HepG2 (cell line): ENCODE measurements at regions not wholly inside any gene's neighbourhood (a gene's known extent, or its start where the extent isn't known, plus 50 kb on each side); places are given as distances from the start of the nearest gene placed in this dataset.

Source experiments
- FOXM1 ChIP-seq: sonication (generic); formaldehyde crosslinking; IDR thresholded peaks from 2 replicates; pipeline ENCODE4 v1.5.0; 2020; ENCODE audit warnings: missing genetic modification reagents
- POLR2A ChIP-seq, 2 experiments: IDR thresholded peaks; 2 replicates each; pipeline ENCODE4 v1.6.1; 2011; ENCODE audit warnings: low read depth in 2 of 2, low read length in 2 of 2, mild to moderate bottlenecking in 1 of 2, moderate library complexity in 1 of 2; ENCODE audit not compliant: insufficient read depth in 1 of 2
- ZNF569 ChIP-seq: sonication (generic); formaldehyde crosslinking; IDR thresholded peaks from 2 replicates; pipeline ENCODE4 v1.5.0; 2020; ENCODE audit warnings: mild to moderate bottlenecking, missing genetic modification reagents, moderate library complexity, borderline replicate concordance

DNA sequence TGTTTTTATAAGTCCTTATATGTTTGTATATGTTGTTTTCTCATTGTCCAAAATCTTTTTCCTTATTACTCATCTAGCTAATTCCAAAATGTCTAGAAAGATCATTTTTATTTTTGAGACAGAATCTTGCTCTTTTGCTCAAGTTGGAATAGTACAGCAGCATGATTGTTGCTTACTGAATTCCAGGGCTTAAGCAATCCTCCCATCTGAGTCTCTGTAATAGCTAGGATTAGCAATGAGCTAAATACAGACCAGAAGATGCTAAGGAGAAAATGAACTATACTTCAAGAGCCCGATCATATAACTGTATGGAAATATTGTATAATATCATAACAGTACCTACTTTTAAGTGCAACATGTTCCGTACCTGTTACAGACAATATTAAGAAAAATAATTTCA lies 1027.0 kb downstream of the STIM2 start:
- TF ChIP-seq ZNF569, result no peak
- no peak for TF ChIP-seq POLR2A (IDR thresholded peaks at IDR 0.05; ENCODE audit: insufficient read depth in 1 of 2, low read depth in 2 of 2, low read length in 2 of 2)
- TF ChIP-seq FOXM1 (CRISPR knock-in tag), result no peak
